ENCODE measurements at regions not wholly inside any gene's neighbourhood (a gene's known extent, or its start where the extent isn't known, plus 50 kb on each side); places are given as distances from the start of the nearest gene placed in this dataset.

DNA sequence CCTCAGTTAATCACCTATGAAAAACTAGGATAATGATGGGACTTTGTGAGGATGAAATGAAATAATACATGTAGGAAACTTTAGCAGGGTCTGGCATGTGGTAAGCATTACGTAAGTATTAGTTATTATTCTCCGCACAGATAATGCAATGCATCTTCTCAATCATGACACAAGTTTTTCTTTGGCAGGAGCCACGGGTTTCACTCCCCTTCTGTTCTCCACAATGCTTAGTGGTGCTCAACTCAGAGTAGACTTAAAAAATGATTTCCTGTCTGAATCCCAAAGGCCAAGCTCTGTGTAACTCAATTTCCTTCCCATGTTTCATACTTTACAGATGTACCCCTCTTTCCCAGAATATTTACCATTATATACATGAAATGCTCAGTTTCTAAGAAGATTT lies 82.9 kb downstream of the CCDC34 start:
- no peaks in the 10 kb centered on the region for H3K36me3 ChIP-seq
- H3K27me3 ChIP-seq, result no peaks in the 10 kb centered on the region
- TF ChIP-seq CTCF (IDR thresholded peaks at IDR 0.05), result no peak
- ATAC-seq (no peak), DNase-seq (no peak)
- peaks cover 6% of the 10 kb centered on the region for H3K4me1 ChIP-seq
- H3K9me3 ChIP-seq, result no peaks in the 10 kb centered on the region
- H3K4me3 ChIP-seq, result no peak overlapping the region
- H3K27ac ChIP-seq, result no peak overlapping the region
- intact Hi-C loops (cut with DNase I), result no loop called here

- Histone ChIP-seq H3K9me3 (no peaks in the 10 kb centered on the region), H3K4me1 (peaks cover 6% of the 10 kb centered on the region), H3K27ac (no peak overlapping the region), H3K36me3 (no peaks in the 10 kb centered on the region), H3K27me3 (no peaks in the 10 kb centered on the region), H3K4me3 (no peak overlapping the region)
- DNase-seq (no peak), ATAC-seq (no peak)
- TF ChIP-seq CTCF (IDR thresholded peaks at IDR 0.05), result no peak
- intact Hi-C loops (cut with DNase I), result no loop called here
These were observed 83.6 kb downstream of the CCDC34 start for GRCh38 chr11:27279460-27279859.

DNA sequence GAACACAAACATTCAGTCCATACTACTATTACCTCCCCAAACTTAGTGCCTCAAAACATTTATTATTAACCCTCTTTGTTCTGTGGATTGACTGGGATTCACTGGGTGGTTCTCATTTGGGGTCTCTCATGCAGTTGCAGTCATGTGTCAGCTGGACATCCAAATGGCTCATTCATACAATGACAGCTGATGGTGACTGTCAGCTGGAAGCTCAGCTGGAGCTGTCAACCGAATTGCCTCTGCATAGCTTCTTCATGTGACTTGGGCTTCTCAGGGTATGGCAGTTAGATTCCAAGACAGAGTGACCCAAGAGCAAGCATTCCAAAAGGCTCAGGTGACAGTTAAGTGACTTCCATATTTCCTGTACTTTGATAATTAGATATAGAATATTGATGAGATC lies 85.2 kb downstream of the CCDC34 start:
- H3K4me1 ChIP-seq, result peaks cover 6% of the 10 kb centered on the region
- H3K4me3 ChIP-seq, result no peak overlapping the region
- no peaks in the 10 kb centered on the region for H3K9me3 ChIP-seq
- no peaks in the 10 kb centered on the region for H3K27me3 ChIP-seq
- TF ChIP-seq CTCF (IDR thresholded peaks at IDR 0.05), result no peak
- no peak for ATAC-seq
- no peaks in the 10 kb centered on the region for H3K36me3 ChIP-seq
- DNase-seq, result no peak
- H3K27ac ChIP-seq, result no peak overlapping the region
- intact Hi-C loops (cut with DNase I), result no loop called here

- Histone ChIP-seq H3K9me3 (no peaks in the 10 kb centered on the region), H3K27ac (no peak overlapping the region), H3K4me3 (no peak overlapping the region), H3K27me3 (no peaks in the 10 kb centered on the region), H3K36me3 (no peaks in the 10 kb centered on the region), H3K4me1 (no peaks in the 10 kb centered on the region)
- TF ChIP-seq CTCF (IDR thresholded peaks at IDR 0.05), result no peak
- no peak for DNase-seq
- intact Hi-C loops (cut with DNase I), result no loop called here
- no peak for ATAC-seq
These were observed 86.9 kb downstream of the CCDC34 start for GRCh38 chr11:27276141-27276540.

GRCh38 chr11:27274854-27275395 lies 88.1 kb downstream of the CCDC34 start:
- TF ChIP-seq CTCF (IDR thresholded peaks at IDR 0.05), result no peak
- DNase-seq (no peak), ATAC-seq (no peak)
- H3K27ac ChIP-seq, result no peak overlapping the region
- no peaks in the 10 kb centered on the region for H3K9me3 ChIP-seq
- no peaks in the 10 kb centered on the region for H3K4me1 ChIP-seq
- no peaks in the 10 kb centered on the region for H3K27me3 ChIP-seq
- intact Hi-C loops (cut with DNase I), result no loop called here
- no peak overlapping the region for H3K4me3 ChIP-seq
- H3K36me3 ChIP-seq, result no peaks in the 10 kb centered on the region

- H3K27ac ChIP-seq, result no peak overlapping the region
- no peaks in the 10 kb centered on the region for H3K27me3 ChIP-seq
- no peaks in the 10 kb centered on the region for H3K9me3 ChIP-seq
- no peaks in the 10 kb centered on the region for H3K36me3 ChIP-seq
- no peak for DNase-seq
- intact Hi-C loops (cut with DNase I), result no loop called here
- no peak overlapping the region for H3K4me3 ChIP-seq
- no peak for TF ChIP-seq CTCF (IDR thresholded peaks at IDR 0.05)
- no peak for ATAC-seq
- H3K4me1 ChIP-seq, result no peaks in the 10 kb centered on the region
These were observed 96.9 kb downstream of the CCDC34 start for GRCh38 chr11:27266125-27266524.

Measured in upper lobe of right lung (tissue), 1 donor.